HG02642 (cell line): ENCODE measurements at regions not wholly inside any gene's neighbourhood (a gene's known extent, or its start where the extent isn't known, plus 50 kb on each side); places are given as distances from the start of the nearest gene placed in this dataset.

Source experiments
- ATAC-seq: cut with Tn5 transposase; IDR thresholded peaks from one replicate; pipeline ENCODE4 v1.9.1; 2021; ENCODE audit warnings: mild to moderate bottlenecking; ENCODE audit not compliant: unreplicated experiment, poor library complexity

DNA sequence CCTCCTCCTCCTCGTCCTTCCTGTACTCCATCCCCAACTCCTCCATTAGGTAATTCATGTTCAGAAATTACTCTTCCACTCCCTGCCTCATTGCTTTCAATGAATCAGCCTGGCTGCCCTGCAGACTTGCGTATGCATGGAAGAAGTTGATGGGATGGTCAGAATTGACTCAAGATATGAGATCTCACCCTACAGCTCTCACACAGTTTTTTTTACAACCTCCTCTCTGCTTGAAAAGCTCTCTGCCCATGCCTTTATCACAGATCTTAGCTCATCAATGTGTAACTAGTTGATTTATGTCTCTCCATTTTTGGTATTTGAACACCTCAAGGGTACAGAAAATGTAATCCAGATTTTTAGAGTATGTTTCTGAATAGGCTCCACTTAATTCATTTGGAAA lies 506.9 kb downstream of the TBC1D4 start:
- no peak for ATAC-seq

DNA sequence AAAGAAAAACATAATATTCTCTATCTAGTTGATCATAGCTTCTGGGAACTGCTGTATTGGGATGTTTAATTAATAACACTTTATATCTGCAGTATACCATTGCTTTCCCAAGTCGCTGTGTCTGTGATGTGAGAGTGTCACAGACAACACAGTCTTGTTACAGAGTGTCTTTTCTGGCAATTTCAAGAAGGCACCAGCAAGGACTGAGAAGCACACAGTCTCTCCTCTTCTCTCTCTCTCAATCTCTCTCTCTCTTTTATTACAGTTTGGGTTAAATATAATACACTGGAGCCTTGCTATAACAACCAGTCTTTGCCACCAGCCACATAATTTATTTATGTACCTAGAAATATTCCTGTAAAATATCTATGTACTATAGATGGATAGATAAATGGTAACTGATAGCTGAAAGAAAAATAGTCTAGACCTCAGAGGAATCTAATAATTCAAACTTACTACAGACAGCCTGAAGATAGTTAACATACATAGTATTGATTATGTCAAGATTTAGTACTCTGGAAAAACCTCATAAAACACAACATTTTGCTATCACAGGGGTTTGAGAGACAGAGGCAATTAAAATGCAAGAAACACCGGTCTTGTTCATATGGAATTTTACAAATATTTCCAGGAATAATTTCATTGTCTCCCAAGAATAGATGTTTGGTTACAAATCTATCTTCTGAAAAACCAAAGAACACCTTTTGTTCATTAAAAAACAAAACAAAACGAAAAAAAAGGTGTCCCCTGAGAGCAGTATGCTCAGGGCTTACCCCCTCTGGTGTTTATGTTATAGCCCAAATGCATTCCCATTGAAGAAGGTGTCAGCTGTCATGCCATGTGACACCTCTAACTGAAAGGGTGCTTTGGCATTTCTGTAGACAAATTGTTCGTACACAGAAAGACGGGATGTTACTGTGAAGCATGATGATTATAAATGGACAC lies 507.8 kb downstream of the TBC1D4 start:
- no peak for ATAC-seq

DNA sequence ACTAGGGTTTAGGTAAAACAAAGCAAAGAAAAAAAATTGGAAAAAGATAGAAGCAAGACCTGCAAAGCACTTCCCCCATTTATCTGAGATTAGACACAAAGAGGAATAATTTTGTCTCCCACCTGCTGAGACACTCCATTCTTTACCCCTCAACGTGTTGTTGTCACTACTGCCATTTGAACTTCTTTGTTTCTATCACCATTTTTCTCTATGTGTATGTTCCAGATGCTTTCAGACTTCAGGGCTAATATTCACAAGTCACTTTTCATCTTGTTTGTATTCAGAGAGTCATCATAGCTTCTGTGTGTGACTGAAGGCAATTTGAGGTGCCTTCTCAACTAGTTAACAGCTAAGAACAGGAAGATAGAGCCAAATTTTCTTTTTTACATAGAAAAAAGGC lies 512.5 kb downstream of the TBC1D4 start:
- no peak for ATAC-seq

DNA sequence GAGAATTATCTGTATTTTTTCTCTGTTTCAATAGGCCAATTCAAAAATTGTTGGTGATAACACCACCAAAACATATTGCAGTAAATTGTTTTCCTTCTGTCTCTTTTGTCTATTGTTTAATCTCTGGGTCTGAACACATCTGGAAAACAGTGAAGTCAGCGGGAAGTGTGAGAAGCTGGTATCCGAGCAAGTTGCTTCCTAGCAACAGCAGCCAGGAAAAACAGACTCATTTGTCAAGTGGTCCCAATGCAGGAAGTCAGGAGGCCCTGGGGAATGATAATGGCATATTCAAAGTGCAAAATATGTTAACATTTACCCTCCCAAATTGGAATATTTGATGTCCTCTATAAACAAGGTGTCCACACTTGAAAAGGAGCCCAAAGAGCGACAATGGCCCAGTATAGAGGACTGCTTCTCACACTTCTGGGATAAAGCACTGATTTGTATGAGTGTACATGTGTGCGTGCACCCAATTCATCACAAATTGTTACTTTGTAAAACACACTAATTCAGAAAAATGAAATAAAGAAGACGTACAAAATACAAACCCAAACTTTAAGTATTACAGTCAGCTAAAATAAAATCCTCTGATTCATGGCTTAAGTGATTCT lies 515.0 kb downstream of the TBC1D4 start:
- no peak for ATAC-seq

DNA sequence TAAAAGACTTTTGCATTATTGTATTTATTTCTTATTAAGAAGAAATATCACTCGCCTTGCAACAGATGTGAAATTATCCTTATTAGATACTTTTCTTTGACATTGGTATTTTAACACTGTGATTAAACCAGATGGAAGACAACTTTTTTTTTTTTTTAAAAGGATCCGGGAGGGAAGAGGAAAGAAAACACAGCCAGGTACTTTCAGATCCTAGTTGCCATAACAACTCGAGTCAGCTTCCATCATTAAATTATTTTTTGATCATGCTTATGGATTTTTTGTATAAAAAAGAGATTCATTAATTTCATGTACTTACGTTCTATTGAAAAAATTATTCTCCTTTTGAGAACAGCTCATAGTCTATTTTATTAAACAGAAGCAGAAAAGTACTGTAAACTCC lies 515.7 kb downstream of the TBC1D4 start:
- ATAC-seq, result no peak

DNA sequence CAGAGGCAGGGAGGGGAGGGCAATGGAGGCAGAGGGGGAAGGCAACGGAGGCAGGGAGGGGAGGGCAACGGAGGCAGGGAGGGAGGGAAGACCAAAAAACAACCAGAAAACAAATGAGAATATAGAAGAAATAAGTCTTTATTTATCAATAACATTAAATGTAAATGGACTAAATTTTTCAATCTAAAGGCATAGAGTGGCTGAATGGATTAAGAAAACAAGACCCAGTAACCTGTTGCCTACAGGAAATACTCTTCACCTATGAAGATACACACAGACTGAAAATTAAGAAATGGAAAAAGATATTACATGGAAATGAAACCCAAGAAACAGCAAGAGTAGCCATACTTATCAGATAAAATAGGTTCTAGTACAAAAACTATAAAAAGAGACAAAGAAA lies 536.3 kb downstream of the TBC1D4 start:
- ATAC-seq, result no peak

DNA sequence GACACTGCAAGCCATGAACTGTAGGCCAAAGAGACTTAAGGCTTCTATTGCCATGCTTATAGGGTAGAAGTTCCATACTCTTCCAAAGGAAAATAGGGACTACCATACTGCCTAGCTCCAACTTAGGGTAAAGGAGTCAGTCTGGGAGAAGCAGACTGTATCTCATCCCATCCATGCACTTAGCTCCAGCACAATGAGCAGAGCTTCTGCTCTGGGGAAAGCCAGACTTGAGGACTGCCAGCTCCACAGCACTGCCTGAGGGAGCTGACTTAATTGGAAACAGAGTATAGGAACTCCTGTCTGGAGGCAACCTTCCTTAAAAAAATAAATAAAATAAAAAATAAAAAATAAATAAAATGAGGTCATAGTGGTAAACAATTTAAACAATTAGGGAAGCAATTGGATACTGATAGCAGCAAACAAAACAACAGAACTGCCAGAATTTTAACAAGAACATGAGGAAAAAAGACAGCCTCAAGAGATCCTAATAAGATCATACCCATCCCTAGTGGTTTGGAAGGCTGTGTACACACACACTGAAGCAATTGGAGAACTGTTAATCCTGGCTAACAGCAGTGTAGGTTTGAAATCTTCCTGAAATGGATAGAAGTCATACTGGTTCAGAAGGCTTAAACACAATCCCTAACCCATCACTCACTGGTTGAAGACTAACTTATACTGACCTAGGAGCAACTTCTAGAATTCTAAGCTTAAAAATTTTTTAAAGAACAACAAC lies 550.1 kb downstream of the TBC1D4 start:
- ATAC-seq, result no peak

DNA sequence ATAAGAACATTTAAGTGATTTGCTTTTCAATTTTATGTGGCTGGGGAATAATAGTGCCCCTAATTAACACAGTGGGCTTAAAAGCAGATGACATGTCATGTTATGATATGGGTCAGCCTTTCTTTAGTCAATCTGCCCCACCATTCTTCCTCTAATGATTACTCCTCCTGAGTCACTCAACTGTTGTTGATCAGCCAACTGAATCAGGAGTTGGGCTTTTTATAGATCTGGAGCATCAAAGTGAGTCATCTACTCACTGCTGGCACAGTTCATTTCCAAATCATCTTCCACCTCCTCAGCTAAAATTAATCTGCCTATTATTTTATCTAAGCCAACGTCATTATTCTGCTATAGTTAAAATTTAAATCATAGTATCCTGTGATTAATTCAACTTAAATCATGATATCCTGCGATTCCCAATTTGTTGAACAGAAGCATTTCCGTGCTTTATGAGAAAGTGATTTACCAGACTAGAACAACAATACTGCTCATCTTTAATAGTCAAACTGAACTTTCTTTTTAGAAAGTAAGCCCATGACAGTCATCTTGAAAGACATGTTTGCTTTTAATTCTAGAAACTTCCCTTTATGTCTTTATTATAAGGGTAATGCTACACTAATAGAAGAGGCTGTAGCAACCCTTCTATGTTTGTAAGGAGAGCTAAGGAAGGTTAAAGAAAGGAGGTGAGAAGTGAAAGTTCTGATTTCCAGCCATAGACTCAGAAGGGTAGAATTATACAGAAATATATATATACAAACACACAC lies 551.4 kb downstream of the TBC1D4 start:
- no peak for ATAC-seq

DNA sequence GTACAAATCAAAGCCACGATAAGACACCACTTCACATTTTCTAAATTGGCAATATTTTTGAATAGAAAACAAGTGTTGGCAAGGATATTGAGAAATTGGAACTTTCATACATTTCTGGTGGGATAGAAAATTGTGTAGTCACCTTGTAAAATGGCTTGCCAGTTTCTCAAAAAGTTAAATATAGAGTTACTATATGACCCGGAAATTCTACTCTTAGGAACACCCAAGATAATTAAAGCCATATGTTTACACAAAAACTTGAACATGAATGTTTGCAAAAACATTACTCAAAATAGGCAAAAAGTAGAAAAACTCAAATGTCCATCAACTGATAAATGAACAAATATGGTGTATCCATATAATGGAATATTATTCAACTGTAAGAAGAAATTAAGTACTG lies 552.5 kb downstream of the TBC1D4 start:
- no peak for ATAC-seq

DNA sequence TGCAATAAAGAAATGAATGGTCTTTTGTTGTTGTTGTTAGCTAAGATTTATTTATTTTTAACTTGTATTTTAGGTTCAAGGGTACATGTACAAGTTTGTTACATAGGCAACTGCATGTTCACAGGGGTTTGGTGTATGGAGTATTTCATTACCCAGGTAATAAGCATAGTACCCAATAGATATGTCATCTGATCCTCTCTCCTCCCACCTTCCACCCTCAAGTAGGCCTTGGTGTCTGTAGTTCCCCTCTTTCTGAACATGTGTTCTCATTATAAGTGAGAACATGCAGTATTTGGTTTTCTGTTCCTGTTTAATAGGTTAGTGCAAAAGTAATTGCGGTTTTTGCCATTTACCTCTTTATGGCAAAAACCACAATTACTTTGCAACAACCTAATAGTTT lies 554.1 kb downstream of the TBC1D4 start:
- no peak for ATAC-seq

DNA sequence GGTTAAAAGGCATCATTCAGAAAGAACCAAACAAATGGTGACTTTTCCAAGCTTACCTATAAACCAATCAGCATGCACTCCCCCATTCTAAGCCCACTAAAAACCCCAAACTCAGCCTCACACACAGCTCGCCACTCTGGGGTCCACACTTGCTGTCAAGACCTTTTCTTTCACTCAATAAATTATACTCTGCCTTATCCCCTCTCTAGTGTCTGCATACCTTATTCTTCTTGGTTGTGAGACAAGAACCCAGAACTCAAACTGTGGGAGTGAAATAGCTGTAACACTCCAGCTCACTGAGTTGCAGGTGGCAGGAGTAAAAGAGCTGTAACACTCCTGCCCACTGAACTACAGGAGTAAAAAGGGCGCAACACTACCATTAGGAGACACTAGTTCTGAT lies 559.0 kb downstream of the TBC1D4 start:
- ATAC-seq, result no peak

DNA sequence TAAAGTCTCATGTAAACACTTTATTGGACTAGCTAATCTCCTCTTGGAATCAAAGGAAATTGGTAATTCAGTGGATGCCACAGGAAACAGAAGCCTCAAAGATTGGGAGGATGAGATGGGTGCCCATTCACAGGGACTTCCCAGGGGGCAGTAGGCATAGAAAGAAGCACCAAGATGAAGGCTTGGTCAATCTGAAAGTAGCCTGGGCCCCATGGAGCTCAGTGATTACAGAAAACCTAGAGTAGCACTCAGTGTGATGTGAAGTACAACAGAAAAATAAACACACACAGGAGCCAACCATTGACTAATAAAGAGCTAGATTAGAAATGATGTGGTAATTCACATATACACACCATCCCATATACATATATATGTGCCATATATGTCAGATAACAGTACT lies 560.6 kb downstream of the TBC1D4 start:
- ATAC-seq, result no peak

DNA sequence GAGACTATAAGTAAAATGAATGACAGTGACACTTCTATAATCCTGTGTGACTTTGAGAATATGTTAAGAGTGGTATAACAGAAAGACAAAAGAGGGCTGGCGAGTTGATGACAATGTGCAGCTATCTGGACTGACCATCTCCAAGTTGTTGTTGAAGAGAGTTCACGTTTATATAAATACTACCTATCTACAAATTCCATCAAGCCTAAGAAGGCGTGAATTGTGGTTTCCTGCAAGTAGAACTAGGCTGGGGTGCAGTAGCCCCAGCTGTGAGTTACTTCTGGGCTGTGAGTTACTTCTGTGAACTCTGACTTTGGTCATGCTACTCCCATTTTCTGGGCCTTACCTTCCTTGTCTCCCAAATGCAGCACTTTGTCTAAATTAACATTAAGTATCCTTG lies 561.0 kb downstream of the TBC1D4 start:
- ATAC-seq, result no peak

DNA sequence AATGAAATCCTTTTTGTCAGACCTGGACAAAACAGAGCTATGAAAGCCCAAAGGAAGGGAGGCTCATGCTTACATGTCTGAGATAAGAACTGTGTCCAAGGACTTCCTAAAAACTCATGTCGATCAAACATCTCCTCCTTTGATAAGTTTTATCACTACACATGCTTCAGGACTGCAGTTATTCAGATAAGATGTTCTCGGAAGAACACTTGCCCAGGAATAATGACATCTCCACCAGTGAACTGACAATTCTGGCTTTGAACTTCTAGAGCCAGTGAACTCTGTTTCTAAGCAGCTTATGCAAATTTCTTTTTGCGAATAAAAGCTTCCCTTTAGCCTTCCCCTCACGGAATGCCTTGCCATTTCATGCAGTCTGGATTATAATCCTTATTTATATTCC lies 561.6 kb downstream of the TBC1D4 start:
- no peak for ATAC-seq

DNA sequence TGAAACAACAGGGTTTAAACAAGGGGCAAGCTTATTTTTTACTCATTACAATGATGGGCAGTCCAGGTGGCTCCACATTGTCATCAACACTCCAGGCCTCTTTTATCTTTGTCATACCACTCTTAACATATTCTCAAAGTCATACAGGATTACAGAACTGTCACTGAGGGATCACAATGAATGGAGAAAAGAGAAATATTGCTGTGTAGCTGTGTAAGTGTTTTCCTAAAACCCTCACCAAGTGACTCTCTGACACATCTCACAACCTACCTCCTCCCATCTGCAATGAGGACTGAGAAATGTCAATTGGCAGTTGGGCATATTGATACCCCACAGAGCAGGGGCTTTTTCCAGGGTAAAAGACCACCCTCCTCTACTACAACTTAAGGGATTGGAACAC lies 562.1 kb downstream of the TBC1D4 start:
- ATAC-seq, result no peak

DNA sequence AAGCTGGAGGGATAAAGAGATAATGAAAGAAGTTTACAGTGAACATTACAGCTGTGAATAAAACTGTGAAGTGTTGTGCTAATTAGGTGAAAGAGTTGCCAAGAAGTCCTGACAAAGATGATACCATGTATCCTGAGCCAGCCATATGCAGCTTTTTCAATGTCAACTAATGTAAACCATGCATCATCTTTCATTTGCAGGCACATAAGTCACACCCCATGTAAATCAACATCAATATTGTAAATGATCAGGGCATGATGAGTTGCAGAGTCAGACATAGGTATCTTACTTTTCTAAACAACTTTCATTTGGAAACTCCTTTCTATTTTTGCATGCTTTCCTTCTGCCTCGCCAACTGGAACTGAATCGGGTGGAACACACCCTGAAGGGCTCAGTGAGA lies 569.1 kb downstream of the TBC1D4 start:
- ATAC-seq, result no peak

DNA sequence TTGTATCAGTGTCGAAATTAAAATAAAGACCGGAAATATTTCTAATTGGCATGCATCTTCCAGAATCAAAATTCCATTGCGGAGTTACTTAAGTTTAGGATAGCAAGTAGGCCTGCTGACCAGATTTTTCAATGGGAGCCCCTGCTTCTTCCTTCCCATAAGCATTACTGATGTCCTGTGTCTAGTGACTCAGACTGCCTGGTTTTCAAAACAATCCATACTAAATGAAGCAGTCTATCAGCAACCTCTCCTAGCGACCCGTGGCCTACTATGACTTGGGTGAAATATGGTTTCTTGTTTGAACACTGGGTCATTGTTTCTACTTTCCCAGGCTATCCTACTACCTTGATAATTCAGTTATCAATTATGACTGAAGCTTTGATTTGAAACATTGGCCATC lies 571.6 kb downstream of the TBC1D4 start:
- no peak for ATAC-seq

DNA sequence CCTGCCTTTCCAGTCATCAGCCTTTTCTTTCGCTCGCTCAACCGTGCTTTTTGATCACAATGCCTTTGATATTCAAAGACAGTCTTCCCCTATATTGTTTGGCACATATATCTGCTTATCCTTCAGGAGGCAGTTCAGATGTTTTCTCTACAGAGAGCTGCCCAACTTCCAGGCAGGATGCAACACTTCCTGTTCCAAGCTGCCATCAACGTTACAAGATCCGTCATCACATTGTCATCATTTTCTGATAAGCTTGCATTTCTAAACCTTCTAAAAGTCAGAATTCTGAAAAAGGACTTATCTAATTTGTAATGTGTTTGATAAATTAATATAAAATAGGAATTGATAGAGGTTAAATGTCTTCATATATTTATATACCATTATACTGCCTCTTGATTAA lies 574.2 kb downstream of the TBC1D4 start:
- no peak for ATAC-seq

DNA sequence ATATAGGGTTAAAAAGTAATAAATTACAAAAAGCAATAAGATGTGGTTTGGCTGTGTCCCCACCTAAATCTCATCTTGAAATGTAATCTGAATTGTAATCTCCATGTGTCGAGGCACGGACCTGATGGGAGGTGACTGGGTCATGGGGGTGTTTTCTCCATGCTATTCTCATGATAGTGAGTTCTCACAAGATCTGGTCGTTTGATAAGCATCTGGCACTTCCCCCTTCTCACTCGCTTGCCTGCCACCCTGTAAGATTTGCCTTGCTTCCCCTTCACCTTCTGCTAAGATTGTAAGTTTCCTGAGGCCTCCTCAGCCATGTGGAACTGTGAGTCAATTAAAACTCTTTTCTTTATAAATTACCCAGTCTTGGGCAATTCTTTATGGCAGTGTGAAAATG lies 577.4 kb downstream of the TBC1D4 start:
- ATAC-seq, result no peak

DNA sequence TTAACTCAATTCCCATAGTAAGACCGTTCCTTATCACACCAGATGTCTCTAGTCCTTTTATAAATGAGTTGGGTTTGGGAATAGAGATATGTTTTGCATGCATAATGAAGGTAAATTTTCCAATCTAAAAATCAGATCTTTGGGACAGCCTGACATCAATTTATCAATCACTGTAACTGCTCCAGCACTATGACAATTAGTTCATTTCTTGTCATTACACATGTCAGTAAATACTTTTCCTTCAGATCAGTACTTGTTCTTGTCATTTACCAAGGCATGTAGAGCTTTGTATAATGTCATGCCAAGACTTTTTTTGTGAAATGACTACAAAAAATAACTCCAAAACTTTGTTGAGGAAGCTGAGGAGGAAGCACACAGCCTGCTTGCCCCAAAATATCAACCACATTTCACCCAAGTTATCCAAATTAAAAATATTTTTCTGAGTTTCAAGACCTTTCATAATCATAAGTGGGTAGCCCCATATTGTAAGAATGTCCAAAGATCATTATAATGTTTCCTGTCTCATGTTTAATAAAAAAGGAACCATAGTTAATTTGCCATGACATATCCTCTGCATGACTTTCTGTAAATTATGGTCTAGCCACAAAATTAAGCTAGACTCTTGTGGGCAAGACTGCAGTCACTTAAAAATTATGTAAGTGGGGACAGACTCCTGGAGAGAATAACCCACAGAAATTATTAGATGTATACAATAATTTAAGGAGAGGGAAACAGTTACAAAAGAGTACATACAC lies 586.8 kb downstream of the TBC1D4 start:
- no peak for ATAC-seq
